KBM-7 (cell line): ENCODE measurements at regions not wholly inside any gene's neighbourhood (a gene's known extent, or its start where the extent isn't known, plus 50 kb on each side); places are given as distances from the start of the nearest gene placed in this dataset.

Source experiments
- DNase-seq: peaks from one replicate; pipeline ENCODE4 v3.0.0-alpha.2; 2015
- in situ Hi-C: fragments of 300-500 bp; cut with MboI; formaldehyde crosslinking; loops from 2 replicates; pipeline ENCODE4 v1.14.3; 2020; ENCODE audit warnings: low sequenced_read_pairs, low pct_unique_long_range_greater_than_20kb, mixed read lengths

DNA sequence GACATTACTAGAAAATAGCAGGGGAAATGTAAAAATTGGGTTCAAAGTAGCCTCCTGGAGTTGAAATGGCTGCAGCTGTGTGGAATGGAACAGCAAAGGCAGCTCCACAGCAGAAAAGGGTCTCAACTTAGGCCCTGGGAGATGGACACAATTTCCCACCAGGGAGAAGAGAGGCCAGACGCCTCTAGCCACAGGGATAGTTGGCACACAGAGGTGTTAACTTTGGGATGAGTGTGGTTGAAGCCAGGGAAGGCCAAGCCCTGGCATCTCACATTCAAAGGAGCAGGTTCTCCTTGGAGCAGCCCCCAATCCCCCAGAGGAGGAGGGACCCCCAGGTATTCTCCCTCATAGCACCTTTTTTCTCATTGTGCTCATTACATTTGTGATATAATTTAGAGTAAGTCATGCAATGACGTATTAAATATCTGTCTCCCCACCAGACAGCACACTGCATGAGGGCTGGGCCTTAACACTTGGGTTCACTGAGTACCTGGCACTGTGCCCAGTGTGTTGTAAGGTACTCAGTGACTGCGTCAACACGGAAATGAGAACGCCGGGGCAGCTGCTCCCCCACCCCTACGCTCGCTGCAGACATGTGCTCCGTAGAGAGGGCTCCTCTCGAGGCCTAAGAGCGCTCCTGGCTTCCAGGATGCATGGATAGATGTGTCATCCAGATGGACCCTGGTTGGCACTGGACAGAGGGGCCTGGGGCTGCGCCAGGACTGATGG is 76.0 kb upstream of the CD93 start:
- in situ Hi-C loops = no loop called here
- DNase-seq = no peak

GRCh38 chr20:23161244-23161891 is 75.2 kb upstream of the CD93 start:
- DNase-seq = peak; percentile 47
- in situ Hi-C loops = no loop called here

DNA sequence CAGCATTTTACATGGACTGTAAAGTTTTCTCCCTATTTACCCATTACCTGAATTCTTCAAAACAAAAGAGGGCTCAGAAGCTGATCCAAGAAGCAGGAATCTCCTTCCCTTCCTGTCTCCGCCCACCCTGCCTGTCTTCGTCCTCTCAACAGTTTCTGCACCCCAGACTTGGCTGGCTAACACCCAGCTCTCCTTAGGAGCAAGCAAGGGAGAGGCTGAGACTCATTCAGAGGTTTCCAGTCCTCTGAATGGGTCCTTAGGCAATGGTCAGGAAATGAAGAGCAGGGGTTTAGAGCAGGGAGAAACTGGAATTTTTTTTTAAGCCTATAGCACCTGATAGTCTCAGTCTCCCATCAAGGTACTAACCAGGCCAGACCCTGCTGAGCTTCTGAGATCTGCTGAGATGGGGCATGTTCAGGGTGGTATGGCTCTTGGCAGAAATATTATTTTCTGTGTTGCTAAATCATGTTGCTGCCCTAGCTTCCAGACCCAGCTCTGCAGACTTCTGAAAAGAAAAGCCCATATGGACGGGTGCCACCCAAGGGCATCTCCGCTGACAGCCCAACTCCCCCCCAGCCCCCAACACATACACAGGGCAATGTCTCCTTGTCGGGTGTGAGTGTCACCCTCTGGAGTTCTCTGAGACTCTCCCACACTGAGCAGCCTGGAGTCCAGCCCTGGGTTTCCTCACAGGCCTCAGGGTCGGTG is 74.6 kb upstream of the CD93 start:
- no peak for DNase-seq
- in situ Hi-C loops = no loop called here

- no peak for DNase-seq
- in situ Hi-C loops = no loop called here
Measured at GRCh38 chr20:23159947-23160318, 73.8 kb upstream of the CD93 start.

DNA sequence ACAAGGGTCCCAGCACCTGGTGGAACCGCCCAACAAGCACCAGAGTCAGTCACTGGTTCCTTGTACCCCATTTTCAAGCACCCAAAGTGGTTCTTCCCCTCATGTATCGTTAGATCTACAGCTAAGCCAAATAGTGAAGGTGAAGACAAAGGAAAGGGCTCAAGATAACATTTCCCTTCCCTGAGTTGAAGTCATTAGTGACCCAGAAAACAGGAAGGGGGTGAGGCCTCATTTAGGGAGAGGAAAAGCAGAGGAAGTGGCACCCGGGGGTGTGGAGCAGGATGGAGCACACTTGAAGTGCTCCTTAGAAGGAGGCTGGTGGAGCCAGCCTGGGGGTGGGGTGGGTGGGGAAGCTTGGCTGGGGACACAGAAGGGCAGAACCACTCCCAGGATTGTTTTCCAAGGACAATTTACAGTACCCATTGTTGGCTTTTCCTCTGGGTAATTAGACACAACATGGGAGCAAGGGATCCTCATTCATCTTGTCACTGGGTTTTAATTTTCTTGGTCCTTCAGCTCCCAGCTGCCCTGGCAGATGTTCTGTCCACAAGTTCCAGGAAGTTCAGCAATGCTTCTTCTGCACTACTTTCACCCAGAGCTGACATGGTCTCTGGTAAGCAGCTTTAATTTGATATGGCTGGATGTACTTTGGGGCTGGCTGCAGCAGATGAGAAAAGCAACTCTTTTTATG is 73.3 kb upstream of the CD93 start:
- in situ Hi-C loops = no loop called here
- peak; percentile 57 for DNase-seq

- no peak for DNase-seq
- in situ Hi-C loops = no loop called here
Measured at GRCh38 chr20:23157734-23158133, 71.6 kb upstream of the CD93 start.

DNA sequence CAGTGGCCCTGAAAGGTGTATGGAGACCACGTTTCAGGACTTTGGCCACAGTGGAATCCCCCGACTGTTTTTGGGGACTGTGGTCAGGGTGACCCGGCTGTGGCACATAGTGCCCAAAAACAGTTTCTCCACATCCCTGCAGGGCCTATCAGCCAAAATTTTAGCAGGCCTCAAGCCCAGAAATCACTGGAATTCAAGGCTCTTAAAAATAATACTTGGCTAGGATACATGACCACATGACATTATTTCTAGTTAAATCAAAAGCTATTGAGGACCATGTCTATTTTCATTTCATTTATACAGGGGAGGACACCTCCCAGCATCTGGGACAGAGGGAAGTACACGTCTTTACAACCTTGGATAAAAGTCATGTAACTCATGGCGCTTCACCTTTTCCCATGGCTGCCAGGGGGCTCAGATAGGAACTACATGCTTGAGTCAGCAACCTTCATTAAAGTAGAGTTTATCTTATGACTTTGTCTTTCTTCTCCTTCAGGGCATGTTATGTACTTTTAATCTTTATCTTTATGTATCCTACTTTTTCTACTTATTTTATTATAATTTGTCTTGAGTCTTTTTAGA is 70.8 kb upstream of the CD93 start:
- DNase-seq = no peak
- in situ Hi-C loops = no loop called here

DNA sequence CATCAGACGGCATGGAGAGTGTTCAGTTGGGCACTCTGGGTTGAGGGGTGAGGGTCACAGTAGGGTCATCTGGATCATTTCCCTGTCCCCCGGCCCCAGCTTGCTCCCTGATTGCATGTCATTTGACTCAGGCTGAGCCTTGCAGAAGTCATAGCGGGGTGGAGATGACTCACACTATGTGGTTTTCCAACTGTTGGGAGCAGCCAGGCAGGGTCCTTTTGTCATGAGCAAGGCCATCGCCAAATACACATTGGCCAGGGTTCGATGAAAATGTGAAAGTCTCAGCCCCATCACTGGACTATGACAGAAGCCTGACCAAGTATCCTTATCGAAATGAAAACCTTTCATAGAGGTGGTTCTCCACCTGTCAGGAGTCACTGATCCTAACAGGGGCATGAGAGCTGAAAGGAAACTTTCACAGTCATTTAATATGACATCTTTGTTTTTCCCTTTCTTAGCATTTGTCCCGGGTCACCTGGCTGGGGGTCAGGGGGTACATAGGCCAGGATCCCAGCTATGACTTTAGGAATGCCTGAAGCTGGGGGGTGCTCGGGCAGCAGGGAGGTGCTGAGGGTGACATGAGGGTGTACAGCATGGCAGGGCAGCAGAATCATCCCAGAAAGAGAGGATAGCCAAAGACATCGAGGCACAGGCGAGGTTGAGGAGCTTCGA is 70.2 kb upstream of the CD93 start:
- in situ Hi-C loops = no loop called here

DNA sequence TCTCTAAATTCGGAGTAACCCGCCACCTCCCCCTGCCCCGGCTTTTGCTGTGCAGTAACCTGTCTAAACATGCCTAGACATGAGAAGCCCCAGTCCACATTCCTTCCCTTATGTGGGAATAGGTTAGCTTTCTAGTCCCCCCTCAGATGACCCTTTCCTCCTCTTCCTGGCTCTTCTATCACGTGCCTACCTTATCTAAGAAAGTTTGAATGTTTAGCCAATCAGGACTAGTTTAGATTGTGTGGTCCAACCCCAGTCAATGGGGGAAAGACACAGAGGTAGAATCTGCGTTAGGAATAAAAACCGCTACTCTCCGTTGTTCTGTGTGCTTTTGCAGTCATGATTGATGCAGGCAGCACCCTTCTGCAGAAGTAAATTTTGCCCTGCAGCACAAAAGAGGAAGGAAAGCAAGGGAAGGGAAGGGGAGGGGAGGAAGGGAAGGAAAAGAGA is 69.0 kb upstream of the CD93 start:
- DNase-seq = peak; percentile 75
- in situ Hi-C loops = no loop called here

More for the DNA sequence above, 70.2 kb upstream of the CD93 start:
- DNase-seq = peak; percentile 62

GRCh38 chr20:23153696-23154341 is 67.7 kb upstream of the CD93 start:
- in situ Hi-C loops = no loop called here
- DNase-seq = no peak

GRCh38 chr20:23152902-23153301 is 66.8 kb upstream of the CD93 start:
- DNase-seq = no peak
- in situ Hi-C loops = no loop called here

DNA sequence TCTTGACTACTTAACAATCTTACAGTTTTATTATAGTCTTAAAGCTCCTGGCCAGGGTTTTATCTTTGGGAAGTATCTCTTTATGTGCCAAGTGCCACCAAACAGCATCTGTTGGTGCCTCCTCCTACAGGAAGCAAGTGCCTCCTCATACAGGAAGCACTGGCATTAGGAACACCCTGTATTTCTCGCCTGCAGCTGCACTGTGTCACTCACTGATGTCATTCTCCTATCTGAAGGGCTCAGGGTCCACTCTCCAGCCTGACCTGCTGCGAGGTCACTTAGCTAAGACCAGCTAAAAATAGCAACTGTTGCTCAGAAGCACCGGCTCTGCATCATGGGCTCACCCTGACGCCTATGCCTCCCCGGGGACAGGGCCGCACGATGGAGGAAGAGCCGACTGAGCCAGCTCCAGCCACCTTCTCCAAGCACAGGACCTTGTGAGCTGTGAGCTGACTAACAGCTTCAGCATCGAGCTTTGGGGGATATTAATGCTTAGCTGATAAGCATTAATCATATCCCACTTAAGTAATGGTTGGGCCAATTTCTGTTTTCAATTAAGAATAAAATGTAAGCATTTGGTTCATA is 66.3 kb upstream of the CD93 start:
- no peak for DNase-seq
- in situ Hi-C loops = no loop called here

- in situ Hi-C loops = no loop called here
- DNase-seq = no peak
Measured at GRCh38 chr20:23151885-23152284, 65.8 kb upstream of the CD93 start.

- no peak for DNase-seq
Measured at GRCh38 chr20:23151008-23151703, 65.0 kb upstream of the CD93 start.

DNA sequence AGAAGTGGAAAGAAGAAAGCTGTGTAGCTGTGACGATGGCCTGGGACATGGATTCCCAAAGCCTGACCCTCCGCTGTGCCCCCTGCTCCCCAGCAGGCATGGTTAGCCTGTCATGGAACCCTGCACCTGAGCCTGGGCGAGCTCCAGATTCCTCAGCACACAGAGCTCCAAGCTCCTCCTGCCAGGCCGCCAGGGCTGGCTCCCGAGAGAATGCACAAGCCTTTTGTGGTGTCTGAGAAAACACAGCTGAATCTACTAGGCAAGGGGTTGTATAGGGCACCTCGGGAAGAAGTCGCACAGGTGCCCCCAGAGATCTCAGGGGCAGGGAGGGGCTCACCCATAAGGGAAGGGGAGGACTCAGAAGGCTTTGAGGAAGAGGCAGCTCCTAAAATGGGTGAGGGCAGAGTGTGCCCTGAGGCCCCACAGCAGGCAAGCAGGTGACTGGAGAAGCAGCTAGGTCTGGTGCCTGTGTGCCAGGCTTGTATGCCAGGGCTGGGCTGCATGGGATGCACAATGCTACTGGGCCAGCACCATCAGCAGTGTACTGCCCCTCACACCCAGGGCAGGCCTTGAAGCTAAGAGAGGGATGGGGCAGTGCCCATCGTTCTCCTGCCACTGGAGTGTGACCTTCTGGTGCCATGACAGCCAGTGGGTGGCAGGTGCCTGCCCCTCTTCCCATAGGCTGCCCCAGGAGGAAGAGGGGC is 64.3 kb upstream of the CD93 start:
- no peak for DNase-seq
- in situ Hi-C loops = no loop called here

More at GRCh38 chr20:23151008-23151703, 65.0 kb upstream of the CD93 start:
- in situ Hi-C loops = no loop called here

DNA sequence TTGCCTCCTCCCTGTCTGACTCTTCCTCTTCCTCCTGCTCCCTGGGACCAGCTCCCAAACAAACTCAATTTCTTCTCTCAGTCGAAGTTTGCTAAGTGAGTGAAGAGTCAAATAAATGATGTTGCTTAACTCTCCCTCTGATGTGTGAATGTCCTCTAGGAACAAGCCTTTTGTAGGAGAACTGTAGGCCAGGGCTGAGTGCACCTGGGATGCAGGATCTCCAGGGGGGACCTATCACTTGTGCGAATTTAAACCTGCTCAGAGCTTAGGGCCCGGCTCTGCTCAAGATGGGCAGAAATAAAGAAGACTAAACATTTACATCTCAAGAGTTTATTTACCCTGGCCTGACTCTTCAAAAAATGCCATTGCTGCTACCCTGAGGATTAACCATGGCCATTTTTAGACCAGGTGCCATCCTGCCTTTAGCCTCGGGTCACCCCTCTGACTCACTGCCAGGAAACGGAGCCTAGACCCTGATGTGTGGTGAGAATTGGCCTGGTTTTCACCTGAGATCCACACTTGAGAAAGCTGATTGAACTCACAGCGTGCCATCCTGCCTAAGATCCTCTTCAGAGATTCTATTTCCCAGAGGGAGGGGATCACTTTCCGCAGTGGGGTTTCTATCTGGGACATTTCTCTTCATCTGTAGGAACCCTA is 63.6 kb upstream of the CD93 start:
- in situ Hi-C loops = no loop called here
- DNase-seq = no peak
